Thymus (tissue), 11 donors: ENCODE measurements at regions not wholly inside any gene's neighbourhood (a gene's known extent, or its start where the extent isn't known, plus 50 kb on each side); places are given as distances from the start of the nearest gene placed in this dataset.
A peak's percentile ranks its signal among the peaks of the same experiment; 100 is the strongest.

Experiments used
- DNase-seq, 9 donors: peaks; one replicate each; pipeline ENCODE4 v3.0.0-alpha.2; 2013; ENCODE audit warnings: low spot score in 9 of 9, low read depth in 6 of 9, missing footprints in 1 of 9
- H3K27ac ChIP-seq, 2 donors: one replicate each; pipeline ENCODE4 v1.5.1; 2013; ENCODE audit warnings: control low read depth in 1 of 2, low read depth in 1 of 2, low read length in 1 of 2, mild to moderate bottlenecking in 1 of 2, moderate library complexity in 1 of 2
- H3K27me3 ChIP-seq, 2 donors: one replicate each; pipeline ENCODE4 v1.5.1; 2013; ENCODE audit warnings: low read length in 1 of 2; ENCODE audit not compliant: control insufficient read depth in 2 of 2, insufficient read depth in 1 of 2
- H3K36me3 ChIP-seq, 2 donors: one replicate each; pipeline ENCODE4 v1.5.1; 2013; ENCODE audit warnings: low read length in 1 of 2, mild to moderate bottlenecking in 1 of 2, moderate library complexity in 1 of 2; ENCODE audit not compliant: control insufficient read depth in 2 of 2, insufficient read depth in 2 of 2
- H3K4me1 ChIP-seq, 2 donors: one replicate each; pipeline ENCODE4 v1.5.1; 2013; ENCODE audit warnings: low read length in 2 of 2; ENCODE audit not compliant: control insufficient read depth in 2 of 2, insufficient read depth in 2 of 2
- H3K4me3 ChIP-seq, 2 donors: one replicate each; pipeline ENCODE4 v1.5.1; 2013; ENCODE audit warnings: low read length in 2 of 2, control low read depth in 1 of 2, mild to moderate bottlenecking in 1 of 2
- H3K9me3 ChIP-seq, 2 donors: one replicate each; pipeline ENCODE4 v1.5.1; 2013; ENCODE audit warnings: low read length in 1 of 2, mild to moderate bottlenecking in 1 of 2; ENCODE audit not compliant: control insufficient read depth in 2 of 2, insufficient read depth in 1 of 2
- WGBS: extraction: QIAGEN DNeasy Blood & Tissue Kit; methylation state at CpG from one replicate; pipeline ENCODE4 v1.1.7; 2013; 5-methylcytosine and 5-hydroxymethylcytosine counted together
- donor health status: healthy.

DNA sequence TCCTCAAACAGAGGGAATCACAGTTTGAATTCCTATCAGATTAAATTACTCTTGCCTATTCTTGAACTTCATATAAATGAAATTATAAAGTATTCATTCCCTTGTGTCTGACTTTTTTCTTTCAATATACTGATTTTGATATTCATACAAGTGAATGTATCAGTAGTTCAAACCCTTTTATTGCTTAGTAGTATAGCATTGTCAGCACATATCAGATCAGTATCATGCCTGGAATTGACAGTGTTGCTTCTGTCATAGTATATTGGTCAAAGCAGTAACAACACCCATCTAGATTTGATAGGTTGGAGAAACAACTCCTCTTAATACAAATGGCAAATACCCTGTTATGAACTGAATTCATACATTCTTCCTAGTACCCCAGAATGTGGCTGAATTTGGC lies 89.1 kb upstream of the SLC35F1 start:
- no peak for DNase-seq
- no peaks in the 10 kb centered on the region for H3K4me1 ChIP-seq
- H3K9me3 ChIP-seq, result no peaks in the 10 kb centered on the region
- no peaks in the 10 kb centered on the region for H3K27me3 ChIP-seq
- no peak overlapping the region for H3K4me3 ChIP-seq
- H3K27ac ChIP-seq, result no peak overlapping the region
- H3K36me3 ChIP-seq, result no peaks in the 10 kb centered on the region

GRCh38 chr6:117818449-117818848 lies 88.6 kb upstream of the SLC35F1 start:
- no peaks in the 10 kb centered on the region for H3K27me3 ChIP-seq
- no peaks in the 10 kb centered on the region for H3K9me3 ChIP-seq
- H3K36me3 ChIP-seq, result no peaks in the 10 kb centered on the region
- no peak for DNase-seq
- H3K4me1 ChIP-seq, result no peaks in the 10 kb centered on the region
- H3K27ac ChIP-seq, result no peak overlapping the region
- H3K4me3 ChIP-seq, result no peak overlapping the region
- 42% methylated on average over 1 of the region's 1 CpG for WGBS

DNA sequence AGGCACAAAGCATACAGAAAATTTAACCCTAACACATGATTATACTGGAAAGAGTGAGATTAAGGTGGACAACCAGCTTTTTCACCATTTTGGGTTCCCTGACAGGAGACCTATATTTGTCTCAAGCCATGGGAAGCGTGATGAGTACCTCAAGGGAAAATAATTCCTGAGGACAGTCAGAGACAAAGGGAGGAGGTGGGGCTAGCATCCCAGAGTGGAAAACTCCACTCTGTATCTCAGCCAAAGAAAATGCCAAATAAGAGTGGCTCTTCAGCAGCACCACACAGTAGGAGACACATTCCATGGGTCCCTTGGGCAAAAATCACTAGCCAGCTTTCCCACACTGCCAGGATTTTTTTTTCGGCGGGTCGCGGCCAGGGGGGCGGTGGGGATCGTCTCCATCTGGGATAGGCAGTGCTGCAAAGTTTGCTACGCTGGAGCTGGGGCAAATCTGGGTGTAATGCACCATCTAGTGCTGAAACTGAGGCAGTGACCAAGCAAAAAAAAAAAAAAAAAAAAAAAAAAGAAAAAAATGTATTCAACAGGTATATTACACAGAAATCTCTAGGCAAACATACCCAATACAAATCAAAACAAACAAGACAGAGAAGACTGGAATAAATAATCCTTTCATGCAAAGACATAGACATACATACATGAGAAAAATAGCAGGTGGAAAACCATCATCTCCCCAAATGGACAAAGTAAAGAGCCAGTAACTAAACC lies 77.3 kb upstream of the SLC35F1 start:
- Histone ChIP-seq H3K4me1 (no peaks in the 10 kb centered on the region), H3K27ac (no peak overlapping the region), H3K36me3 (no peaks in the 10 kb centered on the region), H3K27me3 (peaks cover 0 to 2% of the 10 kb centered on the region in 2 donors), H3K4me3 (no peak overlapping the region), H3K9me3 (no peaks in the 10 kb centered on the region)
- DNase-seq, result no peak
- 15% methylated on average over 8 of the region's 8 CpGs for WGBS

- H3K9me3 ChIP-seq, result no peaks in the 10 kb centered on the region
- no peak overlapping the region for H3K27ac ChIP-seq
- H3K4me1 ChIP-seq, result no peaks in the 10 kb centered on the region
- H3K36me3 ChIP-seq, result no peaks in the 10 kb centered on the region
- no peaks in the 10 kb centered on the region for H3K27me3 ChIP-seq
- DNase-seq, result no peak
- 67% methylated on average over 3 of the region's 3 CpGs for WGBS
- no peak overlapping the region for H3K4me3 ChIP-seq
Measured at GRCh38 chr6:117837261-117837660, 69.8 kb upstream of the SLC35F1 start.

DNA sequence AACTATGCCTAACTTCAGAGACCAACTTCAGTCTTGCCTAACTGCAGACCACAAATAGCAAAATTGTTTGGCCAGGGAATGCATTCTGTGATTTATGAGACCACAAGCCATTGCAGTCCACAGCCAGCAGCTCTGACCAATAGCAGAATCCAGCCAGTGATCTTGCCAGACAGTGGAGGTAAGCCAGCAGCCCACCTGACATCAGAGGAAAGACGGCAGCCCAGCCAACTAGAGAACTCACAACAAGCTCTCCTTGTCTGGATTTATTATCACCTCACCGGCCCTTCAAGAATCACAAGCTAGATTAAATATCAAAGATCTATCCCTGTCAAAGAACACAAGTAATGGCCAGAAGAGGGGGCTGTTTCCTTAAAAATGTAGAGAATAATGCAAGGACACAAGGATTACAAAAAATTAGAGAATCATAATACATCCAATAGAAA lies 66.5 kb upstream of the SLC35F1 start:
- peak in 2 of 9 donors; percentile 3 to 13 for DNase-seq
- WGBS, result 38% methylated on average over 2 of the region's 2 CpGs
- H3K4me1 ChIP-seq, result no peaks in the 10 kb centered on the region

GRCh38 chr6:117847912-117848311 lies 59.2 kb upstream of the SLC35F1 start:
- Histone ChIP-seq H3K36me3 (no peaks in the 10 kb centered on the region), H3K4me1 (no peaks in the 10 kb centered on the region), H3K27ac (no peak overlapping the region), H3K9me3 (peaks cover 0 to 8% of the 10 kb centered on the region in 2 donors), H3K27me3 (no peaks in the 10 kb centered on the region), H3K4me3 (no peak overlapping the region)
- no peak for DNase-seq

More for the DNA sequence above, 66.5 kb upstream of the SLC35F1 start:
- no peak overlapping the region for H3K27ac ChIP-seq
- no peak overlapping the region for H3K4me3 ChIP-seq
- H3K27me3 ChIP-seq, result no peaks in the 10 kb centered on the region
- no peaks in the 10 kb centered on the region for H3K36me3 ChIP-seq
- no peaks in the 10 kb centered on the region for H3K9me3 ChIP-seq

- DNase-seq, result no peak
- no peak overlapping the region for H3K27ac ChIP-seq
- peaks cover 0 to 8% of the 10 kb centered on the region in 2 donors for H3K9me3 ChIP-seq
- no peaks in the 10 kb centered on the region for H3K4me1 ChIP-seq
- WGBS, result 73% methylated on average over 1 of the region's 1 CpG
- no peak overlapping the region for H3K4me3 ChIP-seq
- H3K27me3 ChIP-seq, result no peaks in the 10 kb centered on the region
- H3K36me3 ChIP-seq, result no peaks in the 10 kb centered on the region
Measured at GRCh38 chr6:117849087-117849486, 58.0 kb upstream of the SLC35F1 start.
